ENCODE measurements at regions not wholly inside any gene's neighbourhood (a gene's known extent, or its start where the extent isn't known, plus 50 kb on each side); places are given as distances from the start of the nearest gene placed in this dataset.

- H2BK15ac ChIP-seq (ENCODE audit: low read depth, low read length) = no peak overlapping the region
- H2AFZ ChIP-seq (replicated peaks; ENCODE audit: low read length, poor library complexity) = no peak overlapping the region
- no peak overlapping the region for H3K4me2 ChIP-seq (ENCODE audit: low read depth, low read length)
- no peak overlapping the region for H4K5ac ChIP-seq (ENCODE audit: low read depth, low read length)
- no peaks in the 10 kb centered on the region for H3K9me3 ChIP-seq (ENCODE audit: control insufficient read depth, insufficient read depth, low read length)
- H4K8ac ChIP-seq (ENCODE audit: low read depth in 2 of 2, low read length in 2 of 2) = no peak overlapping the region
- H2BK5ac ChIP-seq (ENCODE audit: low read depth, low read length, poor library complexity, severe bottlenecking) = no peak overlapping the region
- H3K4ac ChIP-seq (ENCODE audit: low read depth, low read length) = no peak overlapping the region
- ATAC-seq (ENCODE audit: low read depth) (no peak), DNase-seq (no peak)
- dilution Hi-C loops (cut with HindIII; ENCODE audit: low sequenced_read_pairs, unreplicated experiment) (no loop called here), in situ Hi-C loops (cut with MboI; ENCODE audit: low sequenced_read_pairs) (loop anchor here (25.0 kb wide), 1 partner anchor 967 kb away; no protein-coding TSS in a partner anchor), intact Hi-C loops (cut with micrococcal nuclease) (no loop called here)
- H2BK20ac ChIP-seq (ENCODE audit: low read depth, low read length) = no peak overlapping the region
- no peak overlapping the region for H3K56ac ChIP-seq (ENCODE audit: extremely low read depth, insufficient read depth, low read length)
- H2AK5ac ChIP-seq (ENCODE audit: low read depth, low read length) = no peak overlapping the region
- no peaks in the 10 kb centered on the region; the same call in none of the 2 replicates for H3K4me1 ChIP-seq (ENCODE audit: control insufficient read depth, insufficient read depth, low read length)
- H4K20me1 ChIP-seq (ENCODE audit: insufficient read depth, low read length) = no peaks in the 10 kb centered on the region
- no TSS peak for BruUV-seq (replicated peaks)
- H3K9ac ChIP-seq (ENCODE audit: low read depth, low read length) = no peak overlapping the region
- no peak overlapping the region for H2BK120ac ChIP-seq (ENCODE audit: low read depth, low read length)
- TF ChIP-seq RAD21 (IDR thresholded peaks at IDR 0.05; ENCODE audit: low read length) (no peak), SMC3 (IDR thresholded peaks at IDR 0.05; ENCODE audit: low read depth, low read length) (no peak), CHD1 (IDR thresholded peaks at IDR 0.05; ENCODE audit: low read depth, low read length) (no peak), NFE2L2 (IDR thresholded peaks at IDR 0.05; ENCODE audit: low read depth, low read length) (no peak)
- no CpG with 5 or more reads among the region's 1 CpG for WGBS, 2 experiments (ENCODE audit: extremely low coverage in 2 of 2, insufficient read length in 1 of 2)
- no peak overlapping the region for H3K4me3 ChIP-seq (ENCODE audit: insufficient read depth, low read depth, low read length)
- H3K27ac ChIP-seq (ENCODE audit: insufficient read depth, low read length) = no peak overlapping the region
- H3K14ac ChIP-seq (replicated peaks; ENCODE audit: low read depth, low read length) = no peak overlapping the region
- H3K18ac ChIP-seq (ENCODE audit: low read depth, low read length) = no peak overlapping the region
- ChIA-PET POLR2A (ENCODE audit: unreplicated experiment) (no interaction called here), CTCF (interaction anchor here (0.7 kb wide), 1 partner anchor 870 kb away, joined by 7 read pairs; no protein-coding TSS in a partner anchor)
- H3K23ac ChIP-seq (ENCODE audit: low read depth, low read length) = no peak overlapping the region
- H4K91ac ChIP-seq (ENCODE audit: insufficient read depth, low read depth, low read length) = no peak overlapping the region
- H3K36me3 ChIP-seq (ENCODE audit: control insufficient read depth, insufficient read depth, low read length) = no peaks in the 10 kb centered on the region
- no peaks in the 10 kb centered on the region for H3K79me1 ChIP-seq (ENCODE audit: low read depth in 1 of 2, low read length in 2 of 2)
- H2AK9ac ChIP-seq (replicated peaks; ENCODE audit: low read depth, low read length, poor library complexity) = no peak overlapping the region
- H3K27me3 ChIP-seq (ENCODE audit: control insufficient read depth, insufficient read depth, low read length) = no peaks in the 10 kb centered on the region
- no peaks in the 10 kb centered on the region for H3K9me1 ChIP-seq (ENCODE audit: insufficient read depth, low read length)
Observed at GRCh38 chr7:94270772-94271171, 123.9 kb upstream of the COL1A2 start.

Measured in IMR-90 (cell line).